Neural progenitor cell (in vitro differentiated cells): ENCODE measurements at regions not wholly inside any gene's neighbourhood (a gene's known extent, or its start where the extent isn't known, plus 50 kb on each side); places are given as distances from the start of the nearest gene placed in this dataset.

ENCODE experiments used
- DNase-seq: peaks from one replicate; pipeline ENCODE4 v3.0.0-alpha.2; 2016; ENCODE audit warnings: low spot score
- H2AFZ ChIP-seq: fragments of 200-600 bp; sonication (generic); replicated peaks from 2 replicates; pipeline ENCODE4 v1.6.1; 2016; ENCODE audit warnings: antibody characterized with exemption
- H3F3A ChIP-seq: fragments of 200-600 bp; sonication (generic); 2 replicates; pipeline ENCODE4 v1.6.1; 2016; ENCODE audit warnings: antibody characterized with exemption, low read depth
- H3K27ac ChIP-seq: fragments of 200-600 bp; sonication (generic); 2 replicates; pipeline ENCODE4 v1.5.1; 2016; ENCODE audit warnings: mild to moderate bottlenecking
- H3K27me3 ChIP-seq: fragments of 200-600 bp; sonication (generic); 2 replicates; pipeline ENCODE4 v1.6.1; 2016; ENCODE audit warnings: mild to moderate bottlenecking, moderate library complexity
- H3K36me3 ChIP-seq: fragments of 200-600 bp; sonication (generic); 2 replicates; pipeline ENCODE4 v1.5.1; 2016
- H3K4me1 ChIP-seq: fragments of 200-600 bp; sonication (generic); 2 replicates; pipeline ENCODE4 v1.6.1; 2016; ENCODE audit warnings: mixed run types
- H3K4me2 ChIP-seq: fragments of 200-600 bp; sonication (generic); 2 replicates; pipeline ENCODE4 v1.6.1; 2016
- H3K4me3 ChIP-seq: fragments of 200-600 bp; sonication (generic); 2 replicates; pipeline ENCODE4 v1.5.1; 2016
- H3K79me2 ChIP-seq: fragments of 200-600 bp; sonication (generic); 2 replicates; pipeline ENCODE4 v1.6.1; 2016; ENCODE audit warnings: low read depth
- H3K9ac ChIP-seq: fragments of 200-600 bp; sonication (generic); 2 replicates; pipeline ENCODE4 v1.6.1; 2016
- H3K9me3 ChIP-seq: fragments of 200-600 bp; sonication (generic); 2 replicates; pipeline ENCODE4 v1.5.1; 2016; ENCODE audit warnings: low read depth
- H4K20me1 ChIP-seq: fragments of 200-600 bp; sonication (generic); 2 replicates; pipeline ENCODE4 v1.6.1; 2016; ENCODE audit warnings: low read depth
- H3K27ac Mint-ChIP-seq: 3 replicates; pipeline ENCODE4 v1.8.0; 2021; ENCODE audit warnings: mixed read lengths
- H3K27me3 Mint-ChIP-seq: 2 replicates; pipeline ENCODE4 v1.8.0; 2022; ENCODE audit warnings: low read depth, mild to moderate bottlenecking, inconsistent platforms, moderate library complexity, mixed read lengths; ENCODE audit not compliant: insufficient read depth
- H3K36me3 Mint-ChIP-seq: 3 replicates; pipeline ENCODE4 v1.8.0; 2021; ENCODE audit warnings: mixed read lengths
- H3K4me1 Mint-ChIP-seq: 3 replicates; pipeline ENCODE4 v1.8.0; 2021; ENCODE audit warnings: mixed read lengths
- H3K4me3 Mint-ChIP-seq: 3 replicates; pipeline ENCODE4 v1.8.0; 2021; ENCODE audit warnings: mild to moderate bottlenecking, moderate library complexity, mixed read lengths
- H3K9me3 Mint-ChIP-seq: 3 replicates; pipeline ENCODE4 v1.8.0; 2020; ENCODE audit warnings: mixed read lengths
- EZH2 ChIP-seq: fragments of 200-600 bp; sonication (generic); IDR thresholded peaks from 2 replicates; pipeline ENCODE4 v1.6.1; 2017; ENCODE audit warnings: antibody characterized with exemption, mild to moderate bottlenecking, moderate library complexity
- EZH2phosphoT487 ChIP-seq: fragments of 200-600 bp; sonication (generic); IDR thresholded peaks from 2 replicates; pipeline ENCODE4 v1.6.1; 2017; ENCODE audit warnings: antibody characterized with exemption
- TF ChIP-seq, protein P1 (sequence below): fragments of 200-600 bp; sonication (generic); IDR thresholded peaks from 2 replicates; pipeline ENCODE4 v1.5.1; 2017; ENCODE audit warnings: antibody characterized with exemption, mild to moderate bottlenecking

DNA sequence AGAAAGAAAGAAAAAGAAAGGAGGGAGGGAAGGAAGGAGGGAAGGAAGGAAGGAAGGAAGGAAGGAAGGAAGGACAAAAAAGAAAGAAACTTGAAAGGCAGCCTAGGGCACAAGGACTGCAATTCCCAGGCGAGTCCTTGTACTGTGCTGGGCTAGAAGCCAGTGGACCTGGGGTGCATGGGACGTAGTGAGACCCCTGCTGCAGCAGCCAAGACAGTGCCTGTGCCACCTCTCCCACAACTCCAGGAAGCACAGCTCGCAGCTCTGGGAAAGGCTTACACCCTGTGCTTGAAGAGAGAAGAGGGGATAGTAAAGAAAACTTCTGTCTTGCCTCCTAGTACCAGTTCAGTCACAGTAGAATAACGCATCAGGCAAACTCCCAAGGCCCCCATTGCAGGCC, 227.9 kb upstream of the CDH7 start:
- no peaks in the 10 kb centered on the region for H3K27me3 ChIP-seq
- H3K4me3 ChIP-seq: no peak overlapping the region
- H3K4me1 ChIP-seq: no peaks in the 10 kb centered on the region
- no peaks in the 10 kb centered on the region for H3K27me3 Mint-ChIP-seq
- no peaks in the 10 kb centered on the region for H3K4me1 Mint-ChIP-seq
- no peaks in the 10 kb centered on the region for H3K36me3 ChIP-seq
- H3K9ac ChIP-seq: no peak overlapping the region
- H3F3A ChIP-seq: no peaks in the 10 kb centered on the region
- TF ChIP-seq EZH2phosphoT487 (no peak), EZH2 (no peak)
- TF ChIP-seq, protein P1, sequence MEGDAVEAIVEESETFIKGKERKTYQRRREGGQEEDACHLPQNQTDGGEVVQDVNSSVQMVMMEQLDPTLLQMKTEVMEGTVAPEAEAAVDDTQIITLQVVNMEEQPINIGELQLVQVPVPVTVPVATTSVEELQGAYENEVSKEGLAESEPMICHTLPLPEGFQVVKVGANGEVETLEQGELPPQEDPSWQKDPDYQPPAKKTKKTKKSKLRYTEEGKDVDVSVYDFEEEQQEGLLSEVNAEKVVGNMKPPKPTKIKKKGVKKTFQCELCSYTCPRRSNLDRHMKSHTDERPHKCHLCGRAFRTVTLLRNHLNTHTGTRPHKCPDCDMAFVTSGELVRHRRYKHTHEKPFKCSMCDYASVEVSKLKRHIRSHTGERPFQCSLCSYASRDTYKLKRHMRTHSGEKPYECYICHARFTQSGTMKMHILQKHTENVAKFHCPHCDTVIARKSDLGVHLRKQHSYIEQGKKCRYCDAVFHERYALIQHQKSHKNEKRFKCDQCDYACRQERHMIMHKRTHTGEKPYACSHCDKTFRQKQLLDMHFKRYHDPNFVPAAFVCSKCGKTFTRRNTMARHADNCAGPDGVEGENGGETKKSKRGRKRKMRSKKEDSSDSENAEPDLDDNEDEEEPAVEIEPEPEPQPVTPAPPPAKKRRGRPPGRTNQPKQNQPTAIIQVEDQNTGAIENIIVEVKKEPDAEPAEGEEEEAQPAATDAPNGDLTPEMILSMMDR: no peak
- H4K20me1 ChIP-seq: no peaks in the 10 kb centered on the region
- H3K36me3 Mint-ChIP-seq: no peaks in the 10 kb centered on the region
- no peak for DNase-seq
- no peak overlapping the region for H3K4me2 ChIP-seq
- H3K9me3 Mint-ChIP-seq: peaks cover 5% of the 10 kb centered on the region
- no peak overlapping the region for H3K4me3 Mint-ChIP-seq
- no peaks in the 10 kb centered on the region for H3K79me2 ChIP-seq
- peak overlapping the region; percentile 68 for H2AFZ ChIP-seq
- no peaks in the 10 kb centered on the region for H3K9me3 ChIP-seq
- no peak overlapping the region for H3K27ac Mint-ChIP-seq
- H3K27ac ChIP-seq: no peak overlapping the region

DNA sequence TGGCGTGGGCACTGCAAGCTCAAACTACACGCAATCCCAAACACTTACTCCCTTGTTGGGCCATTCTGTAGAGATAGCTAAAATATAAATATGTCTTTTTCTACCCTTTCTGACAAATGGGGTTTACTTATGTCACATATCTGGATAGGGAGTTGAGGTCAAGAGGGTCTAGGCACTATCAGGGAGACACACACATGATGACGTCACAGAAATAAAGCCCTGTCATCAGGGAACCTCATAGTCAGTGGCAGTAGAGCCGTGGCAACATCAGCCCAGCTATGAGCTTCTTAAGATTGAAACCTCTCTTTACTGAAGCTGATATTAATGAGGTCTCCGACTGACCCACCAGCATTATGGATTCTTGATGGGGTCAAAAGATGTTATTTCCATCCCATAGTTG, 234.6 kb upstream of the CDH7 start:
- no peaks in the 10 kb centered on the region for H3K27me3 ChIP-seq
- no peaks in the 10 kb centered on the region for H4K20me1 ChIP-seq
- no peaks in the 10 kb centered on the region for H3K4me1 Mint-ChIP-seq
- H3K27ac ChIP-seq: no peak overlapping the region
- DNase-seq: no peak
- no peaks in the 10 kb centered on the region for H3K36me3 ChIP-seq
- H3K27ac Mint-ChIP-seq: no peak overlapping the region
- H3K79me2 ChIP-seq: no peaks in the 10 kb centered on the region
- no peak overlapping the region for H3K9ac ChIP-seq
- H3K4me3 ChIP-seq: no peak overlapping the region
- H3K27me3 Mint-ChIP-seq: no peaks in the 10 kb centered on the region
- TF ChIP-seq, protein P1: no peak
- TF ChIP-seq EZH2phosphoT487: no peak
- no peak for TF ChIP-seq EZH2
- H3K36me3 Mint-ChIP-seq: no peaks in the 10 kb centered on the region
- H3K4me3 Mint-ChIP-seq: no peak overlapping the region
- H3K4me1 ChIP-seq: no peaks in the 10 kb centered on the region
- no peaks in the 10 kb centered on the region for H3K9me3 ChIP-seq
- no peak overlapping the region for H3K4me2 ChIP-seq
- H2AFZ ChIP-seq: no peak overlapping the region
- no peaks in the 10 kb centered on the region for H3K9me3 Mint-ChIP-seq
- no peaks in the 10 kb centered on the region for H3F3A ChIP-seq

DNA sequence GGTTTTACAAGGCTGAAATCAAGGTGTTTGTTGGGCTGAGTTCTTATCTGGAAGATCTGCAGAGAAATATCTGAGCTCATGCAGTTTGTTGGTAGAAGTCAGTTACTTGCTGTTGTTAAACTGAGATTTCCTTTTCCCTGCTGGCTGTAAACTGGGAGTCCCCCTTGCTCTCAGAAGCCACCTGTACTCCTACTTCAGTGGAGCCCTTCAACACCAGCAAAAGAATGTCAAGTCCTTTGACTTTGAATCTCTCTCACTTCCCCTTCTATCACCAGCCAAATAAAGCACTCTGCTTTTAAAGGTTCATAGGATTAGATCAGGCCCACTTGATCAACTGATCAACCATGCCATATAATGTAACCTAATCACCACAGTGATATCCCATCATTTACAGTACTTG, 252.2 kb upstream of the CDH7 start:
- no peak overlapping the region for H3K27ac Mint-ChIP-seq
- Histone ChIP-seq H3K4me2 (no peak overlapping the region), H3K27ac (no peak overlapping the region), H3K36me3 (no peaks in the 10 kb centered on the region), H3K4me3 (no peak overlapping the region), H3K9ac (no peak overlapping the region), H2AFZ (peak overlapping the region; percentile 19), H3F3A (no peaks in the 10 kb centered on the region), H3K9me3 (no peaks in the 10 kb centered on the region), H4K20me1 (no peaks in the 10 kb centered on the region), H3K27me3 (no peaks in the 10 kb centered on the region), H3K79me2 (no peaks in the 10 kb centered on the region), H3K4me1 (no peaks in the 10 kb centered on the region)
- peaks cover 3% of the 10 kb centered on the region for H3K27me3 Mint-ChIP-seq
- H3K9me3 Mint-ChIP-seq: no peaks in the 10 kb centered on the region
- no peak overlapping the region for H3K4me3 Mint-ChIP-seq
- TF ChIP-seq EZH2phosphoT487: no peak
- no peak for DNase-seq
- no peaks in the 10 kb centered on the region for H3K36me3 Mint-ChIP-seq
- no peaks in the 10 kb centered on the region for H3K4me1 Mint-ChIP-seq

DNA sequence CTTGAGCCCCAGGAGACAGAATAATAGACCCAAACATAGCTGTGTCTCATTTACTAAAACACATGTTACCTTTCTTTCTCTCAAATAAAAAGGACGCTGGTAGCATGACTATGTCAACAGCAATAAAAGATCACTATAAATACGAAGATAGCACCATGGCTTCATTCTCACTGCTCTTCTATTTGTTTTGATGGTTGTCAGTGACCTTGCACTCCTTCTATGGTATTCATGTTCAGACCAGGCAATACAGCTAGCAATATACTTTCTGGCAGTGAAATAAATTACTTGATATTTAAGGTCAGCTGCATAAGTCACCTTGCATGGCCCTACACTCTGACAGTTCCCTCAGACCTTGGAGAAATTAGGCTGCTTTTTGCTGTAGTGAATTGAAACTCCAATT, 263.2 kb upstream of the CDH7 start:
- Histone ChIP-seq H2AFZ (no peak overlapping the region), H3K4me3 (no peak overlapping the region), H3K4me2 (no peak overlapping the region), H3F3A (no peaks in the 10 kb centered on the region), H3K9me3 (no peaks in the 10 kb centered on the region), H3K27me3 (no peaks in the 10 kb centered on the region), H3K9ac (no peak overlapping the region), H4K20me1 (no peaks in the 10 kb centered on the region), H3K36me3 (no peaks in the 10 kb centered on the region), H3K4me1 (no peaks in the 10 kb centered on the region), H3K79me2 (no peaks in the 10 kb centered on the region), H3K27ac (no peak overlapping the region)
- H3K4me3 Mint-ChIP-seq: no peak overlapping the region
- peaks cover 32% of the 10 kb centered on the region for H3K4me1 Mint-ChIP-seq
- no peak overlapping the region for H3K27ac Mint-ChIP-seq
- TF ChIP-seq, protein P1: no peak
- TF ChIP-seq EZH2phosphoT487: no peak
- no peak for TF ChIP-seq EZH2
- no peaks in the 10 kb centered on the region for H3K36me3 Mint-ChIP-seq
- no peaks in the 10 kb centered on the region for H3K27me3 Mint-ChIP-seq
- peaks cover 2% of the 10 kb centered on the region for H3K9me3 Mint-ChIP-seq
- no peak for DNase-seq
